Left kidney (tissue), 1 donor: ENCODE measurements at regions not wholly inside any gene's neighbourhood (a gene's known extent, or its start where the extent isn't known, plus 50 kb on each side); places are given as distances from the start of the nearest gene placed in this dataset.

Experiments
- DNase-seq: peaks from one replicate; pipeline ENCODE4 v3.0.0-alpha.2; 2013

DNA sequence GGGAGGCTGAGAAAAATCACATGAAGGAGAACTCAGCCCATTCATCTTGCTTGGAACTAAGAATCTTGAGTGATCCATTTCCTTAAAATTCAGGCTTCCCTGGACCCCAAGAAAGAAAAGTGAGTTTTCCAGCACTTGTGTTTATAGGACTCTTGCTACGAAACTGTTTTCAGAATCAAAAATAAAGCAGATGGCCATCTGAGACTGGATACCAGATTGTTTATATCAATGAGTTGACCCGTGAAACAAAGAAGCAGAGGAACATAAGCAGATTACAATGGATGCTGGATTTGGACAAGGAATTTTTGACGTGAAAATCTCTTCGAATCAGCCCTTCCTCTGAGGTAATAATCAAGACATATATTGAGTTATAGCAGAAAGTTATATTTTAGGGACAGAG is 223.2 kb downstream of the SYK start:
- no peak for DNase-seq

DNA sequence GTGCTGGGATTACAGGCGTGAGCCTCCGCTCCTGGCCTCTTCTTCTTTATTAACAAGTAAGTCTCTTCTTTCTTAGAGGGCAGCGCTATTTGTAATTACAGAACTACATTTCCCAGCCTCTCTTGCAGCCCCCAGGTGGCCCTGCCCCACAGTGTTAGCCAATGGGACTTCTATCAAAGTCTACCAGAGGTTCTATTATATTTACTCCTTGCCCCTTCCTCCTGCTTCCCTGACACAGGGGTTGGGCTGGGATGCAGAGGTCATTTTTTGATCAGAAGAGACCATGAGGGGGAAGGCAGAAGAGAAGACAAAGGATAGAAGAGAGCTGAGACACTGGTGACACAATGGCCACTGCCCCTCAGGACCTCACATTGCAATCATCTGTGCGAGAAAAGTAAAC is 224.2 kb downstream of the SYK start:
- DNase-seq, result no peak

DNA sequence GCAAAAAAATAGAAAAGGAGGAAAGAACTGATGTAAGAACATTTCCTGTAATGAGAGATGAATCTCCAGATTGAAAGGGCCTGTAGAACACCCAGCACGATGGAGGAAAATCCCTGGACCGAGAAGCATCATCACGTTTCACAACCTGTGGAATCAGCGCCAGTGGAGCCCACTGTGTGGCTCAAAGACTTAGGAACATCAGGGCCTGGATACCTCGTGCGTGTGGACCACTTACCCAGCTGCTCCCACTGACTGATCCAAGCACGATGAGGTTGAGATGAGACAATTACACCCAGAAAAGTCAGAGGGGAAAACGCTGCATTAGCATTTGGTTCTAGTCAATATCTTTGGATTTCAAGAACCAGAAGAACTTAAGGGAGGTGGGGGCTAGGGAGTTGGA is 224.6 kb downstream of the SYK start:
- no peak for DNase-seq

DNA sequence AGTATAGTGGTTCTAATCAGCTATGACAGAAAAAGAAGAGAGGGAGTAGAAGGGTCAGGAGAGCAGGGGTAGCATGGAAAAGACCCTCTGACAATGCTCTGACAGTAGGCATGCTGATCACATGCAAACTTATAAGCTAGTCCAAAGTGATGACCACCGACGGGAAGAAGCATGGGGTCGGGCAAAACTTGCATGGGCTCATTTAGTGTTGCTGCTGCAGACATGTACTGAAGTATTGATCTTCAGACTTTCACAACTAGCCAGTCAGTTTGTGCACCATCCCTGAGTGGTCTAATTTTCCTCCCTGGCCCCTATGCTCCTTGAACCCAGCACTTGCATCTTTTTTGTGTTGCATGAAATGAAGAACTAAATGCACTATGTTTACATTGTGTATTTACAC is 225.4 kb downstream of the SYK start:
- no peak for DNase-seq

DNA sequence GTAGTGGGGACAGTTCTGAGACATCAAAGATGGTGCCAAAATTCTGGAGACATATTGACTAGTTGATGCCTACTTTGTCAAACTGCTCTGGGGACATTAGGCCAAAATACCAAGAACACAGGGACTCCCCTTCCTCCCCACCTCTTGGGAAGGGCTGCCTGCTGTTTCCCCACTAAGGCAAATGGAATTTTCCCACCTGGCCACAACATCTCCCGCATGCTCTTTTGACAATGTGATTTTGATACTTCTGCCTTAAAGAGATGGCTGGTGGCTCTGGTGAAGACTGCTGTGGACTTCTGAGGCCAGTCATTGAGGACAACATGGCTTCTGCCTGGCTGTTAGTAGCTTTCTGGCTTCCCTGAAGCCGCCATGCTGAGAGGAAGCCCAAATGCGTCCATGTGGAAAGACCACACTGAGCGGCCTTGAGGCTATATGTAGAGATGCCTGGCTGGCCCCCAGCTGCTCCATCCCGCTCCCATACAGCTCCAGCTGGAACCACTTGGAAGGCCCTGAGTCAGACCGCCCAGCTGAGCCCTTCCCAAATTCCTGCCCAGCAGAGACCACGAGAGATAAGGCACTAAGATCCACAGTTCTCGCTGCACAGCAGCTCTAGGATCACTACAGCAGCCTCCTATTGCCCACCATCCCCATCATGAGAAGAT is 226.7 kb downstream of the SYK start:
- no peak for DNase-seq

DNA sequence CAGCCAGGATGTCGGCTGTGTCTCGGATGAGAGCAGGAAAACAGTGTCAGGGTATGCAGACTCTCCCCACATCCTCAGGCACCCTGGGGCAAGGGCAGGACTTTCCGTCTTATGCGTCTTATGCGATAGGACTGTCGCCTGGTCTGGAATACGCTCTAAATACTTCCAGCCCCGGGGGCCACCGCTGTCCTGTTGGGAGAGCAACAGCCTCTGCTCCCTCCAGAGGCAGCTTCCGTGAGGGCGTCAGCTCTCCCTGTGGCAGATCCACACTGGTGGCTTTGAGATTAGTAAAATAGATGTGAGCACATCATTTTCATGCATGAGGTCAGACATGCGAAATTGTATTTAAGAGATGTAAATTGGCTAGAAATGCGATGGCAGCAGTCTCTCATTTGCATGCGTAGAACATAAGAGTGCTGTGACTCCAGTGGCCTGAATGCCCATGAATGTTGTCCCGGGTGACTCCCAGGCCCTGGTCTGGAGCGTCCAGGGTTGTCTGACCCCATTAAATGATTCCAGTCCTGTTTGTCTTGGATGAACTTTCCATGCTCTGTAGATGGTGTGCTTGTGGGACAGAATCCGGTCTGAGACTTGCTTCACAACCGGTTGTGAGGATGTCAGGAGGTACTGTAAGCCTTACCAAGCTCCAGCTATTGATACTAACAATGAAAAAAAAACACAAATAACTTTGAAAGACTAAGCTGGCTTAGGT is 228.2 kb downstream of the SYK start:
- no peak for DNase-seq

DNA sequence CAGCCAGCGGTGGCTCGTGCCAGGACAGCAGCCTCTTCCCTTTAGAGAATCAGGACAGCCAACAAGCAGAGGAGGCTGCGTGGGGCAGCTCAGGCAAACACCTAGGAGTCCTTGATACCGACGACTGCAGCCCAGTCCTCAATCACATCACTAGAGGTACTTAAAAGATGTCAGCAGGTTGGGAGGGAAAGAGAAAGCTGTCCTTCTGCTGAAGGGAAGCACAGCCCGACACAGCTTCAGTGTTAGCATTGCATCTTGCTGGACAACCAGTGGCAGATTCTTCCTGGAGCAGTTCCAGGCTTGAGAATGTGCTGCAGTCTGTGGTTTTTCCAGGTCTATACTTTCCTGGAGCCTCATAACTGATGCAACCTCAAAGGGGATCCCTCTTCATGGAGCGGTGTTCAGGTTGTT is 230.5 kb downstream of the SYK start:
- no peak for DNase-seq

DNA sequence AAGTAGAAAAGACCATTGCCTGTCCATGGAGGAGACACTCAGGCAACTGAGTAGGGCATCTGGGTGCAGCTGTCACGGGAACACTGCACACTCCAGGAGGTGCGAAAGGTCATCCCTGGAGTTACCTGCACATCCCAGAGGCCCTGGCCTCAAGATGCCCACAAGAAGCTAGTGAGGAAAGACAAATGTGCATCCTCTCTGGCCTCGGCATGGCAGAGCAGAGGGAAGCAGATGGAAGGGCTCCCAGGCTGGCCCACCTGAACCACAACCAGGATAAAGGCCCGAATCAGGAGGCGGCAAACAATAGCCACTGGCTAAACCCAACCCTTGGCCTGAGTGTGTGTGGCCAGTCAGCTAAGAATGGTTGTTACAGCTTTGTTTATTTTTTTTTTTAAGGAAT is 231.7 kb downstream of the SYK start:
- no peak for DNase-seq

DNA sequence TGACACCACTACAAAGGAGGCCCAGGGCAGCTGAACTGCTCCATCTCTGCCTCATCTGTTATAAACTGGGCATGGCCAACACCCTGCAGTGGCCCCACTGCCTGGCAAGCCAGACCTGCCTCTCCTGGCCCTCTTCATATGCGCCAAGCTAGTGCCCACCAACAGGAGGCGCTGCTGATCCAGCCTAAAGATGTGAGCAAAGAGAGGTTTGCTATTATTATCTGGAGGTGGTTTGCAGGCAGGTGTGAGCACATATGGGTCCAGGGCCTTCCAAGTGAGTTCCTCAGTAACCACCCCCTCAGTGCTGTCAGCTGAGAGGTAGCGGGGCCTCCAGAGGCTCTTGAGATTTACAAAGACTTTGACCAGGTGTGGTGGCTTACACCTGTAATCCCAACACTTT is 232.2 kb downstream of the SYK start:
- DNase-seq, result no peak

DNA sequence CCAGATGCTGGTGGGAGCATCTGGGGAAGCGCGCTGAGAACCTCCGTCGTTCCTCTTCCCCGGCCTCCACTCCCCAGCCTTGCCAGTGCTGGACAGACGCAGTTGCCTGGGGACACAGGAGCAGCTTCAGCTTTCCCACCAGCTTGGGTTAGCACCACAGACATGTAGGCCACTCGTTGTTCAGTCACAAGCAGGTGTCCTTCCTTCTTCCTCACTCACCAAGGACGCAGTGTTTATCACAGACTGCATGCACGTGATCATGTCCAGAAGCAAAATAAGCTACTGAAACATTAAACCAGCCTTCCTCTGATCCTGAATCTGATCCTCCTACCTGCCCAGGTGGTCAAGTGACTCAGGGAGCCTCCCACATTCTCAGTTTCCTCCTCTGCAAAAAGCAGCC is 232.9 kb downstream of the SYK start:
- DNase-seq, result no peak

DNA sequence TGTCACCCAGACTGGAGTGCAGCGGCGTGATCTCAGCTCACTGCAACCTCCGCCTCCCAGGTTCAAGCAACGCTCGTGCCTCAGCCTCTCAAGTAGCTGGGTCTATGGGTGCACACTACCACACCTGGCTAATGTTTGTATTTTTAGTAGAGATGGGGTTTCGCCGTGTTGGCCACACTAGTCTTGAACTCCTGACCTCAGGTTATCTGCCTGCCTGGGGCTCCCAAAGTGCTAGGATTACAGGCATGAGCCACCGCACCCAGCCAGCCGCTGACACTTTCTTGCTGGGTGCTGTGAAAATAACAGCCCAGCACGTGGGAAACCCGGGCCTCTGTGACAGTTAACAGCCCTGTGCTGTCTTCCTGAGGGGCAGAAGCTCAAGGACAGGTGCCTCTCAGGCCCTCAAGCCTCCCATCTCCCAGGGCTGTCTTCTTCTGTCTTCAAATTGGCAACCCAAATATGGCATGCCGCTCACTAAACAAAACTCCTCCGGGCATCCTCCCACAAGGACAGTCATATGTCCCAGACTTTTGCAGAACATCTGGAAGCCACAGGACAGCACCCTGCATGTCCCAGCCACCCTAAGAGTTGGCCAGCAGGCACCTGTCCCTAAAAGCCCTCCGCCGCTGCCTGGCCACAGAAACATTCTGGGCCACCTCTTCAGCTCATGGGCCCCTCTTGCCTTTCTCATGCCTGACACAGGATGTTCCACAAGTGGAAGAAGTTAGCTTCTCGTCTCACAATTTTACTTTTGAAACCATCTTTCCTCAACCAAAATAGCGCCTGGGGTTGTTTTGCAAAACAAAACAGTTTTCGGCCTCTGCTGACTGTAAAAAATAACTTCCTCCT is 233.6 kb downstream of the SYK start:
- DNase-seq, result no peak

DNA sequence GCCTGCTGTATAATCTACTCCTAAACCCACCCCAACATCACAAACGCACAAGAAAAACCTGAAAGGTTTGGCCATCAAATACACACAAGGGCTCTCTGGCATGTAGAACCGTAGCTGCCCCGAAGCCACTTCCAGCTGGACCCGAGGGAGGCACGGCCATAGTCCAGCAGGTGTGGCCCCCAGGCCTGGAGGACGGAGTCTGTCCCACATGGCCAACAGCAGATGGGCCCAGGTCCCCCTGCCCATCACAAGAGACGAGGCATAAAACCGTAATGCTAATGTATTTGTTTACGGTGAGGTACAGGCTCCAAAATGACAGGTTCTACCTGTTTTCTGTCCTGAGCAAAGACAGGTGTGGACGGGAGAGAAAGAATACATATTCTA is 234.2 kb downstream of the SYK start:
- DNase-seq, result no peak

DNA sequence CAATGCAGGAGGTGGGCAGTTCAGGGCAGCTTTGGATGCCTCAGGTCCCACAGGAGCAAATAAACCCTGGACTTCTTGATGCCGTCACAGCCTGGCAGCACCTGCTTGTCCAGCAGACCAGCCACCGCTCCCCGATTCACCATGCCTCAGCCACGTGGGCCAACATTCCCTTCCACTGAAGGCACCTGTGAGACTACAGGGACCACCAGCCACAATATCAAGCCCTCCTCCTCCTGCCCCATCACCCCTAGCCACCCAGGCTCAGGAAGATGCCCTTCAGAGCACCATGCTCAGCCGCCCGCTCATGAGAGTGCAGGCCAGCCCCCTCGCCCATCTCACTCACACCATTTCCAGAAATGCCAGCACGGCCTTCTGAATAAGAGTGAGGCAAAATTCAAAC is 234.7 kb downstream of the SYK start:
- DNase-seq, result no peak

DNA sequence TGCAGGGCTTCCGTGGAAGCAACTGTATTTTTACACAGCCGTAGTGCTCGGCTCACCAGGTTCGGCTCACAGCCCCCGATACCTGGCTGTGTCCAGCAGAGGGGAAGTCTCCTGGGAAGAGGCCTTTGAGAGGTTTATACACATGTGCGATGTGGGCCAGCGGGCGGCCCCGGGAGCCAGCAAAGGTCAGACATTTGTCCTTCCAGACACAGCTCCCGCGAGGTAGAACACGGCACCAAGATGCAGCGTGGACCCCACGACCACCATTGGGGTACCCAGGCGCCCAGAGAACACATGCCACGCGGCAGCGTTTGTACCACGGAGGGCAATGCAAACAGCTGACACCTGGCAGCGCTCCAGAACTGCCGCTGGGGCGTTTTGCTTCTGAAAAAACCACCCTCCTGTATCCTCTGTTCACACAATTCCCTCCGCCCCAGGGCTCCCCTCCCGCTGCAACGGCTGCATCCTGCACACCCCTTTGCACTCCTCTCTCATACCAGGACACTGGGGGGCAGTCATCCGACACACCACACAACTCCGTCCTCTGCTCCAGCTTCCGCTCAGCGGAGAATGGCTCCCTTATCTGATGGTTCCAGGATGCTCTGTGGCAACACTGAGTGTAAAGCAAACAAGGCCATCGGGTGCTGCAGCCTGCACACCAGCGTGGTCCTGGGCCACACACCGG is 235.3 kb downstream of the SYK start:
- DNase-seq, result peak; percentile 62

DNA sequence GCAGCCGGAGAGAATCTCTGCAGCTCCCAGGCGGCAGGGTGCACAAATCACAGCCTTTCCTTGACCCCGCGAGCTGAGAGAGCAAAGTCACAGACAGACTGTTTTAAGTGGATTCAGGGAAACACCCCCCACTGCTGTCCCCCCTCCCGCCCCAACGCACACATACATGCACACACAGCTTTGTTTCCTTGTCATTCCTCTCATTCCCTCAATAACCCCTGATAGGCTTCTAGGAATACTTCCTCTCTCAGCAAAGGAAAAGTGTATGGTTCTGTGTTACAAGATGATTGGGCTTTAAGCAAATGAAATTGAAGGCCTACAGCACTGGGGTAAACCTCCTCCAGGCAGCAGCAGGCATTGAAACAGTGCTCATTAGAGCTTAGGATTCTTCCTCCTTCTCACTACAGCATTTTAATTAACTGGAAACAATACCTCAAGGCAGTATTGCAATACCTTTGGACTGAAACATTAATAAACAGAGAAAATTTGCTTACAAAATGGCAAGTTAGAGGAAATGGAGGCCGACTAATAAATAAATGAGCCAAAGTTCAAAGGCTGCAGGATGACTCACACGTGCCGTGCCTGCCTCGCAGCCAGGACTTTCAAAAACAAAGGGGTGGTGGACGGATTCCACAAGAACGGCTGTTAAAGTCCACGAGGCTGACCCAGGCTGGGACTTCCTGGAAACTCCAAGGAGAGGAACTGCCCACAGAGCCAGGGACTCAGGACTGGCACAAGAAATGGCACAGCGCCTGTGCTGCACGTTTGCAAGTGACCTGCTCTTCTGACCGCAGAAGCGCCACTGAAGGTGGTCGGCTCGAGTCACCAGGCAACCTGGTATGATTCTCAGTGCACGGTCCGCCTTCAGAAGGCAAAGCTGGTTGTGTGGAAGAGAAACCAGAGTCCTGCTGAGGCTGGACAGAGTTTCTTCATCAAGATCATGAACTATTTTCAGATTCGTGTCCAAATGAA is 236.2 kb downstream of the SYK start:
- DNase-seq, result peak; percentile 18

DNA sequence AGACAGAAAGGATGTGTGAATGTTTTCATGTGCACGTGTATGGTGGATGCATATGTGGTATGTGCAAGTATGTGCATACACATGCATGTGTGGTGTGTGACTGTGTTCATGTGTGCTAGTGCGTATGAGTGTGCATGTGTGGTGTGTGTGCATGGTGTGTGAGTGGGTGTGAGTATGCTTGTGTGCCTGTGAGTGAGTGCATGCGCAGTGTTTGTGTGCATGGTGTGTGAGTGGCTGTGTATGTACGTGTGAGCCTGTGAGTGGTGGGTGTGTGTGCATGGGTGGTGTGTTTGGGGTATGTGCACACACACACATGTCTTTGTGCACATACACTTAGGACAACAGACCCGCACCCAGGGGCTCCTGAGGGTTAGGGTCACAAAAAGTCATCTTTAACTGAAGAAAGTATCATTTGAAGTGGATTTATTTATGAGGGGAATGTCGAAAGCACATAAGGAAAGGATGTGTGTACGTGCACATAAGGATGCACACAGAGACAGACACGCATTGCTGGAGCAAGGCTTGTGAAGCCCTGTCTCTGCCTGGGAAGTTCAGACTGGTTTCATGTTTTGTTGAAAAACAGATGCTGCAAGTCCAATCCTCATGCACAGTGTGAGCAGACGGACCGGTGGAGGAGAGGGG is 237.0 kb downstream of the SYK start:
- DNase-seq, result no peak

DNA sequence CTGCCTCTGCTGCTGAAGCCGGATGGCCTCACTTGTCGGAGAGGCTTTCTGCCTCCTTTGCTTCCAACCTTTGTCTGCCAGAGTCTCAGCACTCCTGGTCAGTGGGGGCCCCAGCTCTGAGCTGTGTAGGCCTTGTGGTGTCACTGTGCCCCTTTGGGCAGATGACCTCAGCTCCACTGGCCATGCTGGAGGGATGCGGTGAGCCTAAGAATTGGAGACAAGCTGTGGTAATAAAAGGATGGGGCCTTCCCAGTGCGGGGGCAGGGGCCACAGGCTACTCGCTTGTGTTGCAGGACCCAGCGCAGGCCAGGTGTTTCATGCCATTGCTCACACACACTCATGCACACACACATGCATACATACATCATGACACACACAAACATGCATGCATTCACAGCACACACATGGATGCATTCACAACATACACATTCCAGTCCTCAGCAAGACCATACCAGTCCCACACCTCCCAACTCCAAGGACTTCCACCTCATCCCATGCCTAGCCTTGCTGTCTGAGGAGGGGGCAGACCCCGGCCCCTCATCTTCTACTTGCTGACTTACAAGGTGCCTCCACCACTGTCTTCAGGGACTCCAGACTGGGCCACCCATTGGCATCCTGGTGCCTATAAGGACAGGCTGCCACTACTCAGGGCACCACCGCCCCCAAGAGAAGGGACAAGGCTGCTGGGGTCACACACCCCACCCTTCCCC is 237.7 kb downstream of the SYK start:
- DNase-seq, result no peak

DNA sequence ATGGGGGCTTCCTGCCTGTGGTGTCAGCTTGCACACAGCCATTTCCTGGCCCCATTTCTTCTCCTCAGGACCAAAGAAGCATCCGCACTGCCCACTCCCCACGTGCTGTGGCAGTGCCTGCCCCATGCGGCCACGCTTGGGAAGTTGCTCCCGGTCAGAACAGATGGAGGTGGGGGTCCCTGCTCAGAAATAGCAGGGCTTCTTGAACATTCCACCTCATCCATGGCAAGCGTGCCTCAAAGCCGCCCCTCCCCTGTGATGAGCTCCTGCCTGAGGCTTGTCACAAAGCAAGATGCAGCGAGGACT is 238.2 kb downstream of the SYK start:
- DNase-seq, result no peak

DNA sequence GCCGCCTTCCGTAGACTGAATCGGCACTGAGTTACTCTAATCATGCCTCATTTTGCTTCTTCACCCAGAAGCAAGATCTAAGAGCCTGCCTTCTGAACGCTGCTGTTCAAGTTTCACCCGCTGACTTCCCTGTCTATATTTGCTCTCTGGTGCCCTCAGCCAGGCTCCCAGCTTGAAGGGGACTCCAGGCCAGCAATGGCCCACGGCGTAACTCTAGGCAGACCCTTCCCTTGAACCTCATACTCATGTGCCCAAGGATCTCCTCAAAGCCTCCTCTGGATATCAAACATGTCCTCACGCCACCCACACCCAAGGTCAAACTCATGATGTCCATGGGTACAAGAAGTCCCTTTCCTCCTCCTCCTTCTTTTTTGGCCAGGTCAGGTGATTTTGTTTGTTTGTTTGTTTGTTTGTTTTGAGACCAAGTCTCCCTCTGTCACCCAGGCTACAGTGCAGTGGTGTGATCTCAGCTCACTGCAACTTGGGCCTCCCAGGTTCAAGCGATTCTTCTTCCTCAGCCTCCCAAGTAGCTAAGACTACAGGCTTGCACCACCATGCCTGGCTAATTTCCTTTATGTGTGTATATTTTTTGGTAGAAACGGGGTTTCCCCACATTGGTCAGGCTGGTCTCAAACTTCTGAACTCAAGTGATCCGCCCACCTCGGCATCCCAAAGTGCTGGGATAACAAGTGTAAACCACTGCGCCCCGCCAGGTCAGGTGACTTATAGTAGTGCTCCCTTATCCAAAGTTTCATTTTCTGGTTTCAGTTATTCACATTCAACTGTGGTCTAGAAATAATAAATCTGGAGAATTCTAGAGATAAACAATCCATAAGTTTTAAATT is 239.0 kb downstream of the SYK start:
- no peak for DNase-seq

DNA sequence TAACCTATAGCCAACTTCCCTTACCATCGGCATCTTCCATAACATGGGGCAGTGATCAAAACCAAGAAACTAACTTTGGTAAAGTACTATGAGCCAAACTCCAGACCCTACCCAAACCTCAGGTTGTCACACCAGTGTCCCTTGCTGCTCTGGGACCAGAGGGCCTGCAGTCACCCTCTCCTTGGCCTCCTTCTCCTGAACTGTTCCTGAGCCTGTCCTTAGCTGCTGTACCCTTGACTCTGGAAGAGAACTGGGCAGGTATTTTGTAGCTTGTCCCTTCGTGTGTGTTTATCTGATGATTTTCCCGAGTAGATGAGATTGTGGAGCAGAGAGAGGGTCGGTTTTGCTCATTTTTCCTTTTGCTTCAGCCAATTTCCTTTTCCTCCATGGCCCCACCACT is 240.4 kb downstream of the SYK start:
- DNase-seq, result no peak
